ENCODE measurements at regions not wholly inside any gene's neighbourhood (a gene's known extent, or its start where the extent isn't known, plus 50 kb on each side); places are given as distances from the start of the nearest gene placed in this dataset.
"Not testable (repeated sequence)": the region's sequence is repeated elsewhere in the genome, so short reads cannot be mapped to it uniquely, and the experiment has no call there.

GRCh38 chr2:35281702-35282101, 1073.9 kb upstream of the CRIM1 start:
- DNase-seq (ENCODE audit: extremely low spot score, insufficient read length, low read depth) (no peak), FAIRE-seq (no peak)

- FAIRE-seq: no peak
- no peak for DNase-seq (ENCODE audit: extremely low spot score, insufficient read length, low read depth)
These were observed 1099.8 kb upstream of the CRIM1 start for GRCh38 chr2:35255826-35256225.

- DNase-seq (ENCODE audit: extremely low spot score, insufficient read length, low read depth): no peak
- FAIRE-seq: no peak
These were observed 1104.4 kb upstream of the CRIM1 start for GRCh38 chr2:35251156-35251555.

GRCh38 chr2:35246702-35247101, 1108.9 kb upstream of the CRIM1 start:
- FAIRE-seq (no peak), DNase-seq (ENCODE audit: extremely low spot score, insufficient read length, low read depth) (no peak)

GRCh38 chr2:35228584-35228983, 1127.0 kb upstream of the CRIM1 start:
- no peak for FAIRE-seq

GRCh38 chr2:35220461-35220860, 1135.1 kb upstream of the CRIM1 start:
- DNase-seq (ENCODE audit: extremely low spot score, insufficient read length, low read depth): no peak

More at GRCh38 chr2:35228584-35228983, 1127.0 kb upstream of the CRIM1 start:
- DNase-seq (ENCODE audit: extremely low spot score, insufficient read length, low read depth): no peak

GRCh38 chr2:35204881-35205280, 1150.7 kb upstream of the CRIM1 start:
- no peak for FAIRE-seq

More at GRCh38 chr2:35220461-35220860, 1135.1 kb upstream of the CRIM1 start:
- FAIRE-seq: no peak

GRCh38 chr2:35204323-35204722, 1151.3 kb upstream of the CRIM1 start:
- FAIRE-seq (no peak), DNase-seq (ENCODE audit: extremely low spot score, insufficient read length, low read depth) (no peak)

More at GRCh38 chr2:35204881-35205280, 1150.7 kb upstream of the CRIM1 start:
- DNase-seq (ENCODE audit: extremely low spot score, insufficient read length, low read depth): no peak

GRCh38 chr2:35199298-35199697, 1156.3 kb upstream of the CRIM1 start:
- no peak for DNase-seq (ENCODE audit: extremely low spot score, insufficient read length, low read depth)
- FAIRE-seq: no peak

- DNase-seq (ENCODE audit: extremely low spot score, insufficient read length, low read depth) (no peak), FAIRE-seq (no peak)
These were observed 1169.6 kb upstream of the CRIM1 start for GRCh38 chr2:35185861-35186412.

GRCh38 chr2:35184471-35184870, 1171.1 kb upstream of the CRIM1 start:
- FAIRE-seq: no peak
- DNase-seq (ENCODE audit: extremely low spot score, insufficient read length, low read depth): no peak

GRCh38 chr2:35176726-35177125, 1178.9 kb upstream of the CRIM1 start:
- FAIRE-seq; DNase-seq (ENCODE audit: extremely low spot score, insufficient read length, low read depth): not testable (repeated sequence)

- DNase-seq (ENCODE audit: extremely low spot score, insufficient read length, low read depth) (no peak), FAIRE-seq (no peak)
These were observed 1180.7 kb upstream of the CRIM1 start for GRCh38 chr2:35174845-35175244.

- DNase-seq (ENCODE audit: extremely low spot score, insufficient read length, low read depth) (no peak), FAIRE-seq (no peak)
These were observed 1182.9 kb upstream of the CRIM1 start for GRCh38 chr2:35172687-35173086.

- FAIRE-seq: no peak
- no peak for DNase-seq (ENCODE audit: extremely low spot score, insufficient read length, low read depth)
These were observed 1187.2 kb upstream of the CRIM1 start for GRCh38 chr2:35168351-35168750.

- DNase-seq (ENCODE audit: extremely low spot score, insufficient read length, low read depth) (no peak), FAIRE-seq (no peak)
These were observed 1191.6 kb upstream of the CRIM1 start for GRCh38 chr2:35163948-35164347.

GRCh38 chr2:35160871-35161270, 1194.7 kb upstream of the CRIM1 start:
- DNase-seq (ENCODE audit: extremely low spot score, insufficient read length, low read depth) (no peak), FAIRE-seq (no peak)

GRCh38 chr2:35125871-35126270, 1229.7 kb upstream of the CRIM1 start:
- FAIRE-seq (no peak), DNase-seq (ENCODE audit: extremely low spot score, insufficient read length, low read depth) (no peak)

- no peak for DNase-seq (ENCODE audit: extremely low spot score, insufficient read length, low read depth)
- no peak for FAIRE-seq
These were observed 1230.3 kb upstream of the CRIM1 start for GRCh38 chr2:35125278-35125677.

- FAIRE-seq (no peak), DNase-seq (ENCODE audit: extremely low spot score, insufficient read length, low read depth) (no peak)
These were observed 1239.4 kb upstream of the CRIM1 start for GRCh38 chr2:35116151-35116550.

GRCh38 chr2:35114765-35115164, 1240.8 kb upstream of the CRIM1 start:
- no peak for DNase-seq (ENCODE audit: extremely low spot score, insufficient read length, low read depth)
- FAIRE-seq: no peak

GRCh38 chr2:35112367-35112766, 1243.2 kb upstream of the CRIM1 start:
- DNase-seq (ENCODE audit: extremely low spot score, insufficient read length, low read depth); FAIRE-seq: not testable (repeated sequence)
